SK-N-DZ (cell line): ENCODE measurements at regions not wholly inside any gene's neighbourhood (a gene's known extent, or its start where the extent isn't known, plus 50 kb on each side); places are given as distances from the start of the nearest gene placed in this dataset.
"Not testable (repeated sequence)": the region's sequence is repeated elsewhere in the genome, so short reads cannot be mapped to it uniquely, and the experiment has no call there.

Source experiments
- DNase-seq: peaks from one replicate; pipeline ENCODE4 v3.0.0-alpha.2; 2015; ENCODE audit warnings: low spot score

DNA sequence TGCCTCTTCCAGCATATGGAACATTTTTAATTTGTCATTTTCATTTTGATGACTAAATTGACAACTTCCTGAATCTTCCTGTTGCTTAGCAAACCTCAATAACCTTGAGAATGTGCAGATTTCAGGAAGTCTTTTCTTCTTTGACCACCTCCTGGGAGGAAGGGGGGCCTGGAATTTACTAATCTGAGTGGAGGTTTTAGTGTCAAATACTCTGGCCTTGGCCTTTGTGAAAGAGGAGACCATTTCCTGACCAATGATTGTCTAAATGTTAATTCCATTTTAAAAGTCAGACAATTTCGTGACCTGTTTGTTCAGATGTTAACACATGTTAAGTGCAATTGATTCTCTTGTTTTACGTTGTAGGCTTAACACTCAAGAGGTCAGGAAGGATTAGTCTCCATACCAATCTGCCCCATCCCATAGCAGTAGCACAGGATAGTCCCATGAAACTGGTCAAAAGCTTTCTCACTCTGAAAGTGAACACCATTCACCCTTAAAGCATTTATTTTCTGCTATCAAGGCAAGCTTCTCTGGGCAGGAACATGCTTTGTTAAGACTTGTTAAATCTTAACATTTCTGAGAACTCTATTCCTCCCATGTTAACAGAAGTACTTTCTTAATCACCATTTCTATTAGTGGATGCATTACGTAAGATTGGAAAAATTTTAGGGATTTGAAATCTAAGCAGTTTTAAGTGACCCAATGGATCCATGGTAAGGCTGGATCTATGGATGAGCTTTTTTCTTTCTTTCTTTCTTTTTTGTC, 219.6 kb downstream of the RND3 start:
- no peak for DNase-seq

DNA sequence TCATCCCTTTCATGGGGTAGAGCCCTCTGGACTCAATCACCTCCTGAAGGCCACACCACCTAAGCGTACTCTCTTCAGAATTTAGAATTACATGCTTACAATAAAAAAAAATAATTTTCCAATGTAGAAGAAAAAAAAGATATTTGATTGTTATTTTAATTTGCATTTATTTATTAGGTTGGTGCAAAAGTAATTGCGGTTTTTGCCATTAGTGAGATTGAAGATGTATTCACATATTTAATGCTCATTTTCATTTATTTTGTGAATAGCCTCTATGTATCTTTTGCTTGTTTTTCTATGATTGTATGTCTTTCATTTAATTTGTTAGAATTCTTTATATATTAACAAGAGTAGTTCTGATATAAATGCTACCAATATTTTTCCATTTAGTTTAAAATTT, 220.5 kb downstream of the RND3 start:
- DNase-seq, result no peak

DNA sequence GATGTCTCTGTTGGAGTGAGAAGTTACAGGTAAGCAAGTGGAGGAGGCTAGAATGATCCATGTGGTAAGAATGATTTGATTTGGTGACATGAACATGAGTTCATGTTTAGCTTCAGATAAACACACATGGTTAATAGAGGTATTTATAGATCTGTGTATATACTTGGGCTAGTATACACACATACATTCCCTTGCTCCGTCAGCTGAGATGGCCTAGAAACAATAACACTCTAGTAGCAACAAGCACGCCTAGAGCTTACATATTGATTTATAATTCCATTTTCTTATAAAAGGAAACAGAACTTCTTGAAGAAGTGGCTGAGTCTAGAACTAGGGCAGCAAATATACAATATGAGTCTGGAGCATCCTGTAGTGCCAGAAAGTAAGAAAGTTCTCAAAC, 223.0 kb downstream of the RND3 start:
- DNase-seq, result no peak

DNA sequence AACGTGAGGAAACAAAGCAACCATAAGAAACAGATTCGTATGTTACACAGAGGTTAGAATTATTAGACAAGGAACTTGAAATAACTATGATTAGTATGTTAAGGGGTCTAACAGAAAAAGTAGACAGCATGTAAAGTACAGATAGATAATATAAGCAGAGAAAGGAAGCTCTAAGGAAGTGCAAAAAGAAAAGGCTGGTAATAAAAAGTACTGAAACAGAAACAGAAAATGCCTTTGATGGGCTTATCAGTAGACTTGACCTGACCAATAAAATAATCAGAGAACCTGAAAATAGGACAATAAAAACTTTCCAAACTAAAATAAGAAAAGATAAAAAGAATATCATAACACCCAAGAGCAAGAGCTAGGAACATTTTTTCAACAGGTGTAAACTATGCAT, 225.8 kb downstream of the RND3 start:
- DNase-seq, result no peak

DNA sequence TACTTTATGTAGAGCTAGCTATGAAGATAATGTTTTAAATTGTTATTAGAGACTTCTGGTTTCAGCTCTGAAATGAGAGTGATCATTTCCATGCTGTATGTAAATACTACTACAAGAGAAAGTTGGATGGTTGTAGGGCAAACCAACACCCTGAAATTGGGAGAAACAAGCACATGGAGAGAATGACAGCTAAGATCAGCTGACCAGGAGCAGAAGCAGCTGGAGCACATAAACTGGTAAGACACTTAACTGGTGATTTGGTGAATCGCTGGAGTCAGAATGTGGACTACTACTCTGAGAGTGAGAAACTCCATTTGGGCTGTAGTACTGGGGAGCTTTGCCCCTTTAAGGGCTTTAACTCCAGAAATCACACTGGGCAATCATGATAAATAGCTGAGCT, 226.8 kb downstream of the RND3 start:
- no peak for DNase-seq

DNA sequence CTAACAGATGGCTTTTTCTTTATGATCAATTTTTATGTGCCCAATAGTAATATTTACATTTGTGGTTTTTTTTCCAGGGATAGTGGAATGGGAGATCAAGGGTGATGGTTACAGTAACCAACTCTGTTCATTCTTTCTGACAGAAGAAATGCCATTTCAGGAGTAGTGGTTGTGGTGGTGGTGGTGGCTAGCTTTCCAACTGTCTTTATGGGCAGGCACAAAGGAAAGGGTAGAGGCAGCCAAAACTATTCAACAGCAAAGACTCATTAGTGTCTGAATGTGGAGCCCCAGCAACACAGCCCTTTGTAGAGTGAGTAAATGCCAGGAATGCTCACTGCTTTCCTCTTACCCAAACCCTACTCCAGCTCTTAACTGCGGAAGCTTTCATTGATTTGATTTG, 227.7 kb downstream of the RND3 start:
- no peak for DNase-seq

DNA sequence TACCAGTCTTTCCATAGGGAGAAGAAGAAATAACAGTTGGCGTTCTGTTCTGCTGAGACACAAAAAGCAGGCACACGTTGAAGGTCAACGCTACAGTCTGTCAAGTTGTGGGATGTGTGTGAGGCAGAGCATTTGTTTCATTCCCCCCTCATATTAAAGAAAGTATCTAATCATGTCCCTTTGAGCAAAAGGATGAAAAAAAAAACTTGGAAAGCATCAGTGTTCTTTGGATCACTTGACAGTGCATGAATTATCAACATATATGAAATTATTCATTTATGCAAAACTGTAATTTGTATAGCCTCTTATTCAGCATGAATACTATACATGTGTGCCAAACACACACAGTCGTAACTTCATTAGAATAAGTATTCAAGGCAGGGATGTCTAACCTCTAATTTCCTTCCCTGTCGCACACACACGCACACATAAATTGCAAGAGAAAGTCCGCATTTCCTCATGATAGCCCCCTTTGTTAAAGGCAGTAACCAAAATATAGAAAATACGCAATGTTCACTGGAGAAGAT, 228.6 kb downstream of the RND3 start:
- DNase-seq, result no peak

DNA sequence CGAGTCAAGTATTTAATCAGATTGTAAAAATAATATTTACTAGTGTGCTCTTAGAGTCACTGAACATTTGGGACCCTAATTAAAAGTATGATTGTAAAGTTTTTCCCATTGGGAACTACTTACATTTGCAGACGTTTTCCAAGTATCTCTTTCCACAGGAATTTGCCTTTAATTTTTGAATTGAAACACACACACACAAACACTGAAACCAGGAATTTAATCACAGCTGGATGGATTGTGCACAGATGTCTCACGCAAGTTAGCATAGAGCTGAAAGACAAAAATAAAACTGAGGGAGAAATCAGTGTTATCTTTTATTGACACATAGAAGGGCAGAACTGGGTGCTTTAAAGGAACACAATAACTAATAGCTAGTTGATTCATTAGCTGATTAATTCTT, 230.7 kb downstream of the RND3 start:
- DNase-seq, result no peak

DNA sequence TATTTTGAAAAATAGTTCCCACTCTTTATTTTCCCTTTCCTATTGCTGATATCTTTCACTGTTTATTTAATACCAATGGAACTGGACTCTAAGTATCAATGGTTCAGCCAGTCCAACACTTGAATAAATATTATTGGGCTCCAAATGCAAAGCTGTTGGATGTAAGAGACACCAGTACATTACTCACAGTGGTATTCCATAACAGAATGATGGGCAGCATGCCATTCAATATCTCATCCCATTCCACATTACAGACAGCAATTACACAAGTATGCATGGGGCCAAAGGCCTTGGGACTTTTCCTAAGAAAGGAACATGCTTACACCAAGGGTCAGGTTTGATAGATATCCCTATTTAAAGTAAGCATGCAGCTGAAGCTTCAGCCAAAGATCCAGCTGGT, 231.9 kb downstream of the RND3 start:
- no peak for DNase-seq

DNA sequence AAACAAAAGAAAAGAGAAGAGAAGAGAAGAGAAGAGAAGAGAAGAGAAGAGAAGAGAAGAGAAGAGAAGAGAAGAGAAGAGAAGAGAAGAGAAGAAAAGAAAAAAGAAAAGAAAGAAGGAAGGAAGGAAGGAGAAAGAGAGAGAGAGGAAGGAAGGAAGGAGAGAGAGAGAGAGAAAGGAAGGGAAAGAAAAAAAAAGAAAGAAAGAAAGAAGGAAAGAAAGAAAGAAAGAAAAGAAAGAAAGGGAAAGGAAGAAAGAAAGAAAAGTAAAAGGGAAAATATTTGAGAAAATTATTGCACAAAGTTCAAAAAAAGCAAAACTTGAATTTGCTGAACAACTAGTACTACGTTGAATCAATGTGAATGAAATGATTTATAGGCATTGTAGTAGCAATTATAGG, 237.7 kb downstream of the RND3 start:
- DNase-seq, result not testable (repeated sequence)

DNA sequence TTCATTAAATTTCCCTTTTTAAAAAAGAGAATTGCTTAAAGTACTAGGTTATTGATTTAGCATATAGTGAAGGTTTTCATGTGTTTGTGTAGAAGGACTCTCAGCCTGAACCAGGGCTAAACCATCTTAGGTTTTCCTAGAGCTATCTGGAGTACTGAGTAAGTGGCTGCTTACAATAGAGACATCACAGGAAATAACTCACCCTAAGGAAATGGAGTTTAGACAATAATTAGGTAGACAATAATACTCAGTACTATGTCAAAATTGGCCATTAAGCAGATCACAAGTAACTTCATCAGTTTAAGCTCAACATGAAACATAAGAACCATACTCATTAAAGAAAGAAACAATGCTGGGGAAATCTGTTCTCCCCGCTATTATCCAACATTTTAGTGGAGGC, 240.0 kb downstream of the RND3 start:
- no peak for DNase-seq

DNA sequence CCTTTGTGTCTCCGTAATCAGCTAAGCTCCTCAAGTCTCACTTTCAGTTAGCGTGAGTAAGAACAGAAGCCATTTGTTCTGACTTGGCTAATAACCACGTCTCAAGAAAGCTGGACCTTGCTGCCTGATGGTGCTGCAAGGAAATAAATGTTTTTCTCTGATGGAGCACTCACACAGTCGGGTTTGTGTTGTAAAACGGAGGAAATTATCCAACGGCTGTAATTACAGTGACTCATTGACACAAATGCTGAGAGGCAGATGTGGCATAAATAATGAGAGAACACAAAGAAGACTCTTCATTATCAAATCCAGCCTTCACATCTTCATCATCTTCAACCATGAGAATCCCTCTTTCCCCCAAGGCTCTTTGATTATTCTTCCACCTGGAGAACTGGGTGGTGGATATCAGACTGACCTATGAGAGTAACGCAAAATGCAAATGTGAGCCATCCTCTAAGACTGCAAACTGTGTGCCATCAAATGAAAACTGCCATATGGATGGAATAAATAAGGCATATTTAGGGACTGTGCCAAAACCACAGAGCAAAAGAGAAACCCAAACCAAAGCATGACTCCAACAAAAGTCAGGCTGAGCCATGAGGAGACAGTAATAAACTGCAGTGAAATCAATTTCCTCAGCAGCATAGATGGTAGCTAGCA, 252.6 kb downstream of the RND3 start:
- DNase-seq, result peak; percentile 3

DNA sequence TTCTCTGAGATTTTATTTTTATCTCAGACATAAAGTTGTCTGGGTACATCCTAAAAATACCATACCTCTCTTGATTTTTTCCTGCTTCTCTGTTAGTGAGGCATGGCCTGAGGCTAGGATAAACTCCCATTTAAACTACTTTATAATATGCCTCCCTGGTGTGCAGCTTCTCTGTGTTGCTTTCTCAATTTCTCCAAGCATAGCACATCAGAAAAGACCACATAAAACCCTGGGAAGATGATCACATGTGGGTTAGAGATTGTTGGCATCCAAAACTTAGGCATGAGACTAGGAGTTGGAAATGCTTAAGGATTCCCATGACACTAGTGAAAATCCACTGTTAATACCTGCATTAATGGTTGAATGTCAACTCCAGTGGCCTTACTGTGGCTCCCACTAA, 254.6 kb downstream of the RND3 start:
- no peak for DNase-seq

DNA sequence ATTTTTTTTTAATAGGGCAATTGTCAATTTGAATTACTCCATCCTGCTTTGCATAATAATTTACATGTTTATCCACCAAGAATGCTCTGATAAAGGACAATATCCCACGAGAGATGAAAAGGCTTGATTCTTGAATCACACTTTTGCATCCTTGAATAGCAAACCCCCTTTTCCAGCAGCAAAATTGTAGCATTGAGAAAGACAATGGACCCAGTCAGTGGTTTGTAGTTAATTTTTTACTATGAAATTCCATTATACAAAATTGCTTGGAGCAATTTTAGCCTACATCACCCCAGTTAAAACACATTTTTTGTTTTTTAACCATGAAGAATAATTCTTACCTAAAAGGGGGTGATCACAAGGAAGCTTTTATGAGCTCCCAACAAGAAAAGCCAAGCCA, 255.1 kb downstream of the RND3 start:
- DNase-seq, result no peak

DNA sequence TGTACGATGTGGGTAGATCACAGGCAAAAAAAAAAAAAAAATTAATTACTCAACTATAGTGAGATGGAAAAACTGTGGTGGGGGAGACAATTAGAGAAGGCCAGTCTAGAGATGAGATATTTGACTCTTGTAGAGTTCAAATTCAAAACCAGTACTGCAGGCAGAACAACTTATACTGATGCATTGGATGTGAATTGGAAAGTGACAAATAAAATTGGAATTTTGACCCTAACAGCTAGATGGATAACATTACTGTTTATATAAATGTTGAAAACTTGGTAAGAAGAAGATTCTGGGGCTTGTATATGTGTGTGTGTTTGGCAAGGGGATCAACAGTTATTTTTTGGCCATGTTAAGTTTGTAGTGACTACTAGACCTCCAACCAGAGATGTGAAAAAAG, 256.9 kb downstream of the RND3 start:
- no peak for DNase-seq

DNA sequence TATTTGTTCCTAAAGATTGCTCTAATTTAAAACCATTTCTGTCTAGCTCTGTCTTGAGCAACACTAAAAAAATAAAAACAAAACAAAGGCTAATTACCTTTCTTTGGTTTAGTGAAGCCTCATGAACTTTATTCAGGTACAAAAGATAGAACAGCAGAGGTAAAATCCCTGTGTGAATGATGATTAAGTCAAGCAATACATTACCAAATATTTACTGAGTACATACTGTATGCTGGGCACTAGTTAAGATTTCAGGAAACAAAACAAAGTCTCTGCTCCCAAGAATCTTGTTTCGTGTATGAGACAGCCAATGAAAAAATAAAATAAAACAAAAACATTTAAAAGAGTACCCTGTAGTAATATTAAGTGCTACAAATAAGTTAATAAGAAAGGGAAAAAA, 257.5 kb downstream of the RND3 start:
- no peak for DNase-seq

DNA sequence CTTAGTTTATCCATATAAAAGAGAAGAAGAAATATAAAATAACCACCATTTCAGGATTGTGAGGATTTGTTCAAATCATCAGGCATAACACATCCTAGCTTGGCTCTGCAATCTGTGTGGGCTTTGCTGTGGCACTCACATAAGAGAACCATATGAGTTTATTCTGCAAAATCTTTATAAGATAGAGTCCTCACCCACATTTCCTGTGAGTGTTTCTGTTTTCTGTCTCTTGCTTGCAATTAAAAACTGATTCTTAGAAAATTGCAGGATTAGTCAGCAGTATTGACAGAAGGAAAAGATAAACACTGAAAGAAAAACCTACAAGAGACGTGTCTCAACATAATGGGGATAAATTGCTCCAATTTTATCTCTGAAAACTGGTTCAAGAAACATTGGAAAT, 258.5 kb downstream of the RND3 start:
- no peak for DNase-seq

DNA sequence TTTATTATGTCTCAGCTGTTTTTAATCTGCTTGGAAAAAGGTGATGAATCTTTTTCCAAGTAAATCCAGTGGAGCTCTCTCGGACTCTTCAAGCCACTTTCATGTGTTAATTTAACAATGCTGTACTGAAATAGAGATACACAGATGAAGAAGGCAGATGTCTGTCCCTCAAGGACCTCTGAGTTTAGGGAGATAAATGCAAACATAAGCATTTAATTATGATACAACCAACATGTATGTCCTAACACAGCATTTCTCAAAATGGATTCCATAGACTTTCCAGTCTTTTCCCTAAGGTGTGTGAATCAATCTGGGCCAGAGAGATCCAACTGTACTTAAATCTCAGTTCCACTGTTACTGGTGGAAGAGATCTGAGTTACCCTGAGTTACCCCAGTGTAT, 262.4 kb downstream of the RND3 start:
- DNase-seq, result no peak

DNA sequence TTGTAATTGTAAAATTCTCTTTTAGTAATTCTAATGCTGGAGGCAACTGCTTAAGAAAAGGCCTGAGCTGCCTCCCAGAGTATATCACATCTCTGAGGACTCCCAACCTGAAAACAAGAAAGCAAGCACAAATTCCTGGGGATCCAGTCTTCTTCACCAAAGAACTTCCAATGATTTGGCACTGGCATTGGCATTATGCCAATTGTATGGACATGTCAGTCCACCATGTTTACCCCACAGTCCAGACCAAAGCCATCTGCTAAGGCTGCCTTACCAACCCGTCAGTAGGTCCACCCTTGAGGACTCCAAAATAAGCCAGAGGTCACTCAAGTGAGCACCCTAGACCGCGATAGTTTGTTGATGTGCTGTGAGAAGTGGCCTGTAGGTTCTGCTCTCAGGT, 263.1 kb downstream of the RND3 start:
- DNase-seq, result no peak

DNA sequence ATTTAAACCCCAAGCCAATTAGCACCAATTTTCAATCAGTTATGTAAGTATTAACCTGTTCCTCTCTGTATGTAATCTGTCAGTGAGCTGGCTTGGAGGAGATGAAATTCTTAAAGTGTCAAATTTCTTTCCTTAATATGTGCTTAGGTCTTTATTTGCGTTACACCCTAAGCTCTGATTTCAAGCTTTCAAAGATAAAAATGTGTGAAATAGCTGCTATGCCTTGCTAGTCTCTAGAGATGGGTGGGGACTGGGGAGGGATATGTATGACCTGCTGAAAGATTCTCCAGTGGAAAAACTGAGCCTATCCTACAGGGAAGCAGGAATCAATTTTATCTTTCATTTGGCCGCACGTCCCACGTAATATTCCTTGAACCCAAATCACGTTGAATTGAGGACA, 264.5 kb downstream of the RND3 start:
- no peak for DNase-seq

DNA sequence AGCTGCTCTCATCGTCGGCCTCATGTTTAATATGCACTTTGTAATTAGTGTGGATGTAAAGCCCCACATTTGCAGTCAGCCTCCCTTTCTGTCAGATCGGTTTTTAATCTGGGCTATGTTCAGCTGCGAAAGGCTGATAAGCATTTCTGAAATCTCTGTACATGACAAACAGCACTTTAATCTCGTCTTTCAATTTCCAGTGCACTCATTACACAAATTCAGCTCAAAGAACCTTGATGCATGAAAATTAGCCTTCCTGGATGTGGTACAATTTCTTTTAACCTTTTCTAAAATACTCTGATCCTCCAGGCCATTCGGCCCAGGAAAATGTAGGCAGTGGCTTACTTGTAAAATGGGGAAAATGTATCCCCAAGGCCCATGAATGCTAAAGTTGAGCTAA, 265.1 kb downstream of the RND3 start:
- DNase-seq, result no peak

DNA sequence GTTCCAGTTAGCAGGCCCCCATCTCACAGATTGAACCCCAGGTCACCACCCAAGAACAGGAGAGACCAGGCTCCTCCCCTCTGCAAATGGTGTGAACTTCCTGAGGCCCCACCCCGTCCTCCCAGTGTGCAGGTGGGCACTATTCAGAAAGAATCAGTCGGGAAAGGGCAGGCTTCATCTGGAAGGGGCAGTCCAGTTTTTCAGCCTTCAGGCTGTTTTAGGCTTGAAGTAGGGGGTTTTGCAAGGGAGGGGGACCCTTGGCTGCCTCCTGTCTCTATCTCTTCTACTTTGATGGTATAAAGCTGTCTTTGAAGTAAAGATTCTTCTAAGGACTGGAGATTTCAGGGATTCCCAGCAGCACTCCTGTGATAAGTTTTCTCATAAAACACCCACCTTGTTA, 267.6 kb downstream of the RND3 start:
- DNase-seq, result no peak

DNA sequence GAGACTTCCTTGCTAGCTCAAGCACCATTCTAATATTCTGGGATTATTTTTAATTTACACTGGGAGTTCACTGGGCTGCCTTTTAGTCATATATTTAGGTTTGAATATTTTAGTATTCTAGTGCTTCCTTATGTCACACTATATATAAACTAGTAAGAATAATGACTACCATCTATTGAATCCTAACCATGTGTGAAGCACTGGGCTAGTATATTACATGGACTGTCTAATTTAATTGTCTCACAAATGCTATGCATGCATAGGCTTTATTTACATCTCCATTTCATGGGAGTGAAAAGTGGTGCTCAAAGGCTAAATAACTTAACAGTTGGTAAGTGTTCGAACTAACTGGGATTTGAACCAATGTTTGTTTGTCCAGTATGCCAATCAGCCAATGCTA, 272.4 kb downstream of the RND3 start:
- DNase-seq, result no peak
